HCT116 (cell line): ENCODE measurements at regions not wholly inside any gene's neighbourhood (a gene's known extent, or its start where the extent isn't known, plus 50 kb on each side); places are given as distances from the start of the nearest gene placed in this dataset.

Source experiments
- ATAC-seq: fragments of 200-7000 bp; cut with Tn5 transposase; 2 replicates; pipeline ENCODE4 v1.9.1; 2020; ENCODE audit warnings: mild to moderate bottlenecking, moderate library complexity
- BruUV-seq: library from RNA; stranded (reverse); fragments of 400-500 nt; replicated peaks from 2 replicates; lab custom pipeline; 2021; lab: Mats Ljungman, UMichigan
- CTCF ChIA-PET: fragments of 300-600 bp; sonication (Branson Sonifier 250); formaldehyde crosslinking; loops from one replicate; lab custom pipeline; 2021; ENCODE audit warnings: antibody characterized with exemption; lab: Charles Lee
- POLR2A ChIA-PET: fragments of 300-600, 350-600 bp; sonication (Branson Sonifier 250); formaldehyde crosslinking; loops from one replicate; lab custom pipeline; 2021; ENCODE audit warnings: antibody characterized with exemption; lab: Charles Lee
- RAD21 ChIA-PET, 2 experiments: fragments of 300-600 bp; sonication (Branson Sonifier 250); formaldehyde crosslinking; loops; one replicate each; lab custom pipeline; 2023; ENCODE audit warnings: low total read pairs in 2 of 2; ENCODE audit not compliant: uncharacterized antibody in 2 of 2, unreplicated experiment in 2 of 2, low non-redundant PET in 1 of 2; lab: Charles Lee
- DNase-seq: peaks from one replicate; pipeline ENCODE4 v3.0.0-alpha.2; 2010; ENCODE audit warnings: low read depth, low spot score
- H2AFZ ChIP-seq: fragments of 200-600 bp; shearing (Covaris generic), sonication (generic); 2 replicates; pipeline ENCODE4 v1.6.1; 2017; ENCODE audit warnings: low read depth, mixed run types, mixed read lengths, antibody characterized with exemption, low read length; ENCODE audit not compliant: poor library complexity, severe bottlenecking
- H3K27ac ChIP-seq: 2 replicates; pipeline ENCODE4 v1.5.1; 2012; ENCODE audit warnings: low read depth, low read length
- H3K27me3 ChIP-seq: fragments of 200-600 bp; sonication (generic); 2 replicates; pipeline ENCODE4 v1.6.1; 2016; ENCODE audit warnings: mixed run types, low read length, mixed read lengths; ENCODE audit not compliant: insufficient read depth
- H3K36me3 ChIP-seq, 2 experiments: fragments of 200-500 bp in 1 of 2; fragments of 200-600 bp in 1 of 2; sonication (Bioruptor generic) in 1 of 2; sonication (generic) in 1 of 2; 2 replicates each; pipeline versions ENCODE4 v1.5.1 to v1.6.1; 2014 to 2016; ENCODE audit warnings: low read length in 2 of 2, inconsistent platforms in 1 of 2, mixed read lengths in 1 of 2, mixed run types in 1 of 2; ENCODE audit not compliant: insufficient read depth in 2 of 2, control insufficient read depth in 1 of 2
- H3K4me1 ChIP-seq, 2 experiments: fragments of 200-600 bp in 1 of 2; sonication (generic) in 1 of 2; 2 replicates each; pipeline versions ENCODE4 v1.5.1 to v1.6.1; 2012 to 2017; ENCODE audit warnings: low read length in 2 of 2, inconsistent platforms in 1 of 2, mild to moderate bottlenecking in 1 of 2, mixed read lengths in 1 of 2, mixed run types in 1 of 2, moderate library complexity in 1 of 2; ENCODE audit not compliant: insufficient read depth in 2 of 2, control insufficient read depth in 1 of 2
- H3K4me2 ChIP-seq: fragments of 200-600 bp; sonication (generic); 2 replicates; pipeline ENCODE4 v1.6.1; 2017; ENCODE audit warnings: mixed run types, low read length, mixed read lengths
- H3K4me3 ChIP-seq, 2 experiments: fragments of 200-600 bp in 1 of 2; sonication (generic) in 1 of 2; replicated peaks in 1 of 2; 2 replicates each; pipeline ENCODE4 v1.5.1; 2011 to 2016; ENCODE audit warnings: low read length in 2 of 2, control low read depth in 1 of 2, low read depth in 1 of 2, mild to moderate bottlenecking in 1 of 2, mixed read lengths in 1 of 2, mixed run types in 1 of 2
- H3K79me2 ChIP-seq: fragments of 200-600 bp; sonication (generic); 2 replicates; pipeline ENCODE4 v1.6.1; 2017; ENCODE audit warnings: mild to moderate bottlenecking, mixed run types, low read length, moderate library complexity, mixed read lengths; ENCODE audit not compliant: insufficient read depth
- H3K9ac ChIP-seq: fragments of 200-600 bp; sonication (generic); 2 replicates; pipeline ENCODE4 v1.6.1; 2016; ENCODE audit warnings: low read length, mixed read lengths
- H3K9me2 ChIP-seq: fragments of 200-600 bp; sonication (generic), shearing (Covaris generic); 2 replicates; pipeline ENCODE4 v1.6.1; 2017; ENCODE audit warnings: mixed run types, mild to moderate bottlenecking, moderate library complexity; ENCODE audit not compliant: insufficient read depth
- H3K9me3 ChIP-seq, 2 experiments: fragments of 200-500 bp in 1 of 2; fragments of 200-600 bp in 1 of 2; sonication (Bioruptor generic) in 1 of 2; sonication (generic) in 1 of 2; 2 replicates each; pipeline ENCODE4 v1.6.1; 2014 to 2017; ENCODE audit warnings: low read length in 2 of 2, mixed read lengths in 2 of 2, inconsistent platforms in 1 of 2, low read depth in 1 of 2, mild to moderate bottlenecking in 1 of 2, mixed run types in 1 of 2, moderate library complexity in 1 of 2; ENCODE audit not compliant: control insufficient read depth in 1 of 2, insufficient read depth in 1 of 2
- H4K20me1 ChIP-seq: fragments of 200-600 bp; sonication (generic), shearing (Covaris generic); 2 replicates; pipeline ENCODE4 v1.6.1; 2017; ENCODE audit warnings: mixed run types, mild to moderate bottlenecking, moderate library complexity; ENCODE audit not compliant: insufficient read depth
- ATF3 ChIP-seq: IDR thresholded peaks from 2 replicates; pipeline ENCODE4 v1.6.1; 2012
- CBX3 ChIP-seq: IDR thresholded peaks from 2 replicates; pipeline ENCODE4 v1.6.1; 2012; ENCODE audit warnings: low read depth
- EGR1 ChIP-seq: IDR thresholded peaks from 2 replicates; pipeline ENCODE4 v1.6.1; 2012; ENCODE audit warnings: low read depth
- EZH2phosphoT487 ChIP-seq: fragments of 200-600 bp; IDR thresholded peaks from 2 replicates; pipeline ENCODE4 v1.6.1; 2018; ENCODE audit warnings: antibody characterized with exemption, borderline replicate concordance
- POLR2A ChIP-seq: IDR thresholded peaks from 2 replicates; pipeline ENCODE4 v1.7.0; 2011; ENCODE audit warnings: borderline replicate concordance; ENCODE audit not compliant: insufficient read depth, insufficient read length; ENCODE audit errors: extremely low read depth
- POLR2AphosphoS5 ChIP-seq: IDR thresholded peaks from 2 replicates; pipeline ENCODE4 v1.6.1; 2011; ENCODE audit warnings: mild to moderate bottlenecking, low read depth, low read length, moderate library complexity
- RAD21 ChIP-seq: IDR thresholded peaks from 2 replicates; pipeline ENCODE4 v1.6.1; 2012; ENCODE audit warnings: low read depth, mild to moderate bottlenecking
- TCF7L2 ChIP-seq: IDR thresholded peaks from 2 replicates; pipeline ENCODE4 v1.7.0; 2011; ENCODE audit warnings: borderline replicate concordance, inconsistent platforms; ENCODE audit not compliant: insufficient read depth, insufficient read length; ENCODE audit errors: extremely low read depth
- ZNF274 ChIP-seq: fragments of 200-500 bp; sonication (Bioruptor generic); IDR thresholded peaks from 2 replicates; pipeline ENCODE4 v1.6.1; 2014; ENCODE audit warnings: mild to moderate bottlenecking, low read depth, low read length, inconsistent platforms
- intact Hi-C: fragments of 100-400 bp; cut with micrococcal nuclease; formaldehyde crosslinking; loops from 2 replicates; pipeline ENCODE4 v1.10.0; 2022

GRCh38 chr6:149136913-149137286, 180.6 kb upstream of the TAB2 start:
- no peak for ATAC-seq
- no TSS peak for BruUV-seq
- TF ChIP-seq ZNF274 (no peak), TCF7L2 (no peak), EZH2phosphoT487 (no peak), POLR2A (no peak)
- H3K4me2 ChIP-seq = no peak overlapping the region
- no peaks in the 10 kb centered on the region for H3K27me3 ChIP-seq
- H3K9me2 ChIP-seq = no peaks in the 10 kb centered on the region
- no peak overlapping the region for H3K27ac ChIP-seq
- H3K4me1 ChIP-seq = no peaks in the 10 kb centered on the region
- ChIA-PET POLR2A (no interaction called here), RAD21 (no interaction called here), CTCF (no interaction called here)
- intact Hi-C loops = no loop called here
- no peak overlapping the region for H2AFZ ChIP-seq
- H3K9me3 ChIP-seq = no peaks in the 10 kb centered on the region
- H3K9ac ChIP-seq = no peak overlapping the region
- no peaks in the 10 kb centered on the region for H3K79me2 ChIP-seq
- H3K36me3 ChIP-seq = no peaks in the 10 kb centered on the region
- DNase-seq = no peak
- H3K4me3 ChIP-seq = no peak overlapping the region
- no peaks in the 10 kb centered on the region for H4K20me1 ChIP-seq

GRCh38 chr6:149137594-149137993, 179.9 kb upstream of the TAB2 start:
- ATAC-seq = no peak
- ChIA-PET POLR2A (no interaction called here), RAD21 (no interaction called here), CTCF (no interaction called here)
- Histone ChIP-seq H3K9me3 (no peaks in the 10 kb centered on the region), H2AFZ (no peak overlapping the region), H3K79me2 (no peaks in the 10 kb centered on the region), H4K20me1 (no peaks in the 10 kb centered on the region), H3K27ac (no peak overlapping the region), H3K4me1 (no peaks in the 10 kb centered on the region), H3K36me3 (no peaks in the 10 kb centered on the region), H3K27me3 (no peaks in the 10 kb centered on the region), H3K4me2 (no peak overlapping the region), H3K9me2 (no peaks in the 10 kb centered on the region), H3K9ac (no peak overlapping the region), H3K4me3 (no peak overlapping the region)
- TF ChIP-seq EGR1 = no peak
- TF ChIP-seq POLR2AphosphoS5 = no peak
- no peak for TF ChIP-seq RAD21
- no peak for TF ChIP-seq CBX3
- no peak for TF ChIP-seq ATF3
- no peak for TF ChIP-seq ZNF274
- TF ChIP-seq EZH2phosphoT487 = no peak
- no peak for DNase-seq
- no TSS peak for BruUV-seq
- intact Hi-C loops = no loop called here
